ENCODE measurements at regions not wholly inside any gene's neighbourhood (a gene's known extent, or its start where the extent isn't known, plus 50 kb on each side); places are given as distances from the start of the nearest gene placed in this dataset.

GRCh38 chr13:34002924-34003323 is 185.0 kb downstream of the RFC3 start:
- TF ChIP-seq CTCF (conservative IDR thresholded peaks at IDR 0.05) = no peak
- no peak for TF ChIP-seq EZH2 (IDR thresholded peaks at IDR 0.05; ENCODE audit: low read depth)
